Sigmoid colon (tissue), 6 donors: ENCODE measurements at regions not wholly inside any gene's neighbourhood (a gene's known extent, or its start where the extent isn't known, plus 50 kb on each side); places are given as distances from the start of the nearest gene placed in this dataset.

ENCODE experiments used
- DNase-seq: peaks from one replicate; pipeline ENCODE4 v3.0.0-alpha.2; 2019
- H3K27ac ChIP-seq, 4 donors: fragments of 200-600 bp; sonication (generic); one replicate each; pipeline ENCODE4 v1.5.1; 2016 to 2019; ENCODE audit warnings: mild to moderate bottlenecking in 1 of 4
- H3K27me3 ChIP-seq, 3 donors: fragments of 200-600 bp; sonication (generic); one replicate each; pipeline ENCODE4 v1.5.1; 2019; ENCODE audit warnings: mild to moderate bottlenecking in 1 of 3
- H3K36me3 ChIP-seq, 4 donors: fragments of 200-600 bp; sonication (generic); one replicate each; pipeline ENCODE4 v1.5.1; 2016 to 2019
- H3K4me1 ChIP-seq, 4 donors: fragments of 200-600 bp; sonication (generic); one replicate each; pipeline ENCODE4 v1.5.1; 2017 to 2019
- H3K4me3 ChIP-seq, 4 donors: fragments of 200-600 bp; sonication (generic); one replicate each; pipeline ENCODE4 v1.5.1; 2017 to 2019; ENCODE audit warnings: mild to moderate bottlenecking in 2 of 4, moderate library complexity in 1 of 4
- H3K9me3 ChIP-seq, 4 donors: fragments of 200-600 bp in 3 of 4; sonication (generic) in 3 of 4; one replicate each; pipeline versions ENCODE4 v1.5.1 to v1.6.1; 2013 to 2019
- EP300 ChIP-seq, 4 donors: sonication (generic); formaldehyde crosslinking; IDR thresholded peaks; one replicate each; pipeline ENCODE4 v1.6.1; 2017; ENCODE audit warnings: antibody characterized with exemption in 4 of 4
- POLR2A ChIP-seq, 2 donors: fragments of 450-650 bp; IDR thresholded peaks; one replicate each; pipeline ENCODE4 v1.6.1; 2016; ENCODE audit warnings: antibody characterized with exemption in 2 of 2, mild to moderate bottlenecking in 2 of 2, moderate library complexity in 2 of 2
- POLR2AphosphoS5 ChIP-seq, 4 donors: sonication (generic); formaldehyde crosslinking; IDR thresholded peaks; one replicate each; pipeline ENCODE4 v1.6.1; 2017; ENCODE audit warnings: antibody characterized with exemption in 4 of 4
- WGBS, 2 donors: extraction: QIAGEN DNeasy Blood & Tissue Kit; methylation state at CpG; one replicate each; pipeline ENCODE4 v1.1.7; 2013; 5-methylcytosine and 5-hydroxymethylcytosine counted together
- intact Hi-C: fragments of 100-400 bp; cut with DNase I; formaldehyde crosslinking; loops from one replicate; pipeline ENCODE4 v1.15.1; 2023
- TF ChIP-seq, protein P1 (sequence below), 4 experiments: fragments of 450-650 bp in 3 of 4; fragments of 200-600 bp in 1 of 4; IDR thresholded peaks; one replicate each; pipeline ENCODE4 v1.5.1; 2016 to 2019; ENCODE audit warnings: antibody characterized with exemption in 4 of 4, mild to moderate bottlenecking in 3 of 4, moderate library complexity in 2 of 4
- donor health status: healthy with polysubstance abuse.
- donor health status: healthy.

DNA sequence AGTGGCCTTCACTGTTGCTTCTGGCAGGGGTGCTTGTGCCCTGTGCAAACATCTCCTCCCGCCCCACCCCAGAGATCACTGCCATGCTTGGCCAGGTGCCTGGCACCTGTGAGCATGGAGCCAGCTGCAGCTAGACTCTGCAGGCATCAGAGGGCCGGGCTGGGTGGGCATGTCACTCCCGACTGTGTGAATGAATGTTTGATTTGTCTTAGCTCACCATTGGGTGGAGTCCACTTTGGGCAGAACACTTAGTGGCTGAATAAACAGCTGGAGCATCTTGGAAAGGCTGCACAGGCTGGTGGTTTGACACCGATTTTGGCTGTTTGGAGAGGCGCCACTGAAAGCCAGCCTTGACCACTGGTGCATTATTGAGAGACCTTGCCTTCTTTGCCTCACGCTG is 267.3 kb downstream of the DLEU7 start:
- intact Hi-C loops = no loop called here
- Histone ChIP-seq H3K27ac (no peak overlapping the region), H3K4me3 (no peak overlapping the region), H3K27me3 (no peaks in the 10 kb centered on the region), H3K4me1 (peaks cover 0 to 5% (median 0%) of the 10 kb centered on the region in 4 donors), H3K36me3 (no peaks in the 10 kb centered on the region), H3K9me3 (no peaks in the 10 kb centered on the region)
- no peak for DNase-seq
- 16 to 54% methylated on average over 6 of the region's 6 CpGs for WGBS, 2 donors
- TF ChIP-seq, protein P1, sequence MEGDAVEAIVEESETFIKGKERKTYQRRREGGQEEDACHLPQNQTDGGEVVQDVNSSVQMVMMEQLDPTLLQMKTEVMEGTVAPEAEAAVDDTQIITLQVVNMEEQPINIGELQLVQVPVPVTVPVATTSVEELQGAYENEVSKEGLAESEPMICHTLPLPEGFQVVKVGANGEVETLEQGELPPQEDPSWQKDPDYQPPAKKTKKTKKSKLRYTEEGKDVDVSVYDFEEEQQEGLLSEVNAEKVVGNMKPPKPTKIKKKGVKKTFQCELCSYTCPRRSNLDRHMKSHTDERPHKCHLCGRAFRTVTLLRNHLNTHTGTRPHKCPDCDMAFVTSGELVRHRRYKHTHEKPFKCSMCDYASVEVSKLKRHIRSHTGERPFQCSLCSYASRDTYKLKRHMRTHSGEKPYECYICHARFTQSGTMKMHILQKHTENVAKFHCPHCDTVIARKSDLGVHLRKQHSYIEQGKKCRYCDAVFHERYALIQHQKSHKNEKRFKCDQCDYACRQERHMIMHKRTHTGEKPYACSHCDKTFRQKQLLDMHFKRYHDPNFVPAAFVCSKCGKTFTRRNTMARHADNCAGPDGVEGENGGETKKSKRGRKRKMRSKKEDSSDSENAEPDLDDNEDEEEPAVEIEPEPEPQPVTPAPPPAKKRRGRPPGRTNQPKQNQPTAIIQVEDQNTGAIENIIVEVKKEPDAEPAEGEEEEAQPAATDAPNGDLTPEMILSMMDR (IDR thresholded peaks at IDR 0.05) = no peak
- TF ChIP-seq EP300 (IDR thresholded peaks at IDR 0.05) = no peak
- TF ChIP-seq POLR2A (IDR thresholded peaks at IDR 0.05) = no peak
- TF ChIP-seq POLR2AphosphoS5 (IDR thresholded peaks at IDR 0.05) = no peak

- no peak for DNase-seq
- 93 to 95% methylated on average over 2 of the region's 2 CpGs for WGBS, 2 donors
- H3K9me3 ChIP-seq = no peaks in the 10 kb centered on the region
- TF ChIP-seq, protein P1 (IDR thresholded peaks at IDR 0.05) = no peak
- TF ChIP-seq POLR2A (IDR thresholded peaks at IDR 0.05) (no peak), POLR2AphosphoS5 (IDR thresholded peaks at IDR 0.05) (no peak), EP300 (IDR thresholded peaks at IDR 0.05) (no peak)
- H3K36me3 ChIP-seq = no peaks in the 10 kb centered on the region
- intact Hi-C loops = no loop called here
- no peaks in the 10 kb centered on the region for H3K27me3 ChIP-seq
- H3K4me1 ChIP-seq = peaks cover 0 to 5% (median 0%) of the 10 kb centered on the region in 4 donors
- no peak overlapping the region for H3K27ac ChIP-seq
- no peak overlapping the region for H3K4me3 ChIP-seq
Observed at GRCh38 chr13:50577806-50578205, 265.7 kb downstream of the DLEU7 start.

- H3K36me3 ChIP-seq = no peaks in the 10 kb centered on the region
- intact Hi-C loops = no loop called here
- TF ChIP-seq, protein P1 (IDR thresholded peaks at IDR 0.05) = no peak
- TF ChIP-seq POLR2A (IDR thresholded peaks at IDR 0.05) = no peak
- TF ChIP-seq POLR2AphosphoS5 (IDR thresholded peaks at IDR 0.05) = no peak
- TF ChIP-seq EP300 (IDR thresholded peaks at IDR 0.05) = no peak
- H3K27ac ChIP-seq = no peak overlapping the region
- no peaks in the 10 kb centered on the region for H3K4me1 ChIP-seq
- no peak for DNase-seq
- H3K9me3 ChIP-seq = no peaks in the 10 kb centered on the region
- H3K27me3 ChIP-seq = no peaks in the 10 kb centered on the region
- WGBS, 2 donors = 70 to 71% methylated on average over 4 of the region's 4 CpGs
- H3K4me3 ChIP-seq = no peak overlapping the region
Observed at GRCh38 chr13:50580684-50581305, 262.7 kb downstream of the DLEU7 start.

DNA sequence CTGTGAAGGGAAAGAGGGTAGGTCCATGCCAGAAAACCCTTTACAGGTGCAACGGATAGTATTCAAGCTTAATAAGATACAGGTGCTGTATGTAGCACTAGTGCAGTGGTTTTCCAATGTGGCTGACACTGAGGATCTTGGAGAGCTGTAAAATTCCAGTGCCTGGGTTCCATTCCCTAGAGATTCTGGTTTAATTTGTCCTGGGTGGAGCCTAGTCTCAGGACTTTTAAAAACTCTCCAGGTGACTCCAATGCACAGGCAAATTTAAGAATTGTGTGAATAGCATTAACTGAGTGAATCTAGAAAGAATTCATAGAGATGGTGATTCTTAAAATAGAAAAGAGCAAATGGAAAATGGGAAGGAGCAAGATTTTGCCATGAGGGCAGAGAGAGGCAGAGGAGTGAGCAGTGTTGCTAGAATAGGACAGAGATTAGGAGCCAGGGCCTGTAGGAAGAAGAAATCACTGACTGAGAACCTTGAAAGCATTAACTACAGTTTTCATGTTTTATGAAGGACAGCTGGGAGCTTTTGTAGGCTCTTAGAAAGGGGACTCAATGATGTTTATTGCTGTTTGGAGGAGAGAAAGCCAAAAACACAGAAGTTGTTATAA is 261.8 kb downstream of the DLEU7 start:
- H3K4me3 ChIP-seq = no peak overlapping the region
- TF ChIP-seq POLR2AphosphoS5 (IDR thresholded peaks at IDR 0.05) = no peak
- no peaks in the 10 kb centered on the region for H3K27me3 ChIP-seq
- H3K27ac ChIP-seq = no peak overlapping the region
- H3K4me1 ChIP-seq = no peaks in the 10 kb centered on the region
- intact Hi-C loops = no loop called here
- 86 to 96% methylated on average over 1 of the region's 1 CpG for WGBS, 2 donors
- no peak for DNase-seq
- no peaks in the 10 kb centered on the region for H3K9me3 ChIP-seq
- H3K36me3 ChIP-seq = no peaks in the 10 kb centered on the region

DNA sequence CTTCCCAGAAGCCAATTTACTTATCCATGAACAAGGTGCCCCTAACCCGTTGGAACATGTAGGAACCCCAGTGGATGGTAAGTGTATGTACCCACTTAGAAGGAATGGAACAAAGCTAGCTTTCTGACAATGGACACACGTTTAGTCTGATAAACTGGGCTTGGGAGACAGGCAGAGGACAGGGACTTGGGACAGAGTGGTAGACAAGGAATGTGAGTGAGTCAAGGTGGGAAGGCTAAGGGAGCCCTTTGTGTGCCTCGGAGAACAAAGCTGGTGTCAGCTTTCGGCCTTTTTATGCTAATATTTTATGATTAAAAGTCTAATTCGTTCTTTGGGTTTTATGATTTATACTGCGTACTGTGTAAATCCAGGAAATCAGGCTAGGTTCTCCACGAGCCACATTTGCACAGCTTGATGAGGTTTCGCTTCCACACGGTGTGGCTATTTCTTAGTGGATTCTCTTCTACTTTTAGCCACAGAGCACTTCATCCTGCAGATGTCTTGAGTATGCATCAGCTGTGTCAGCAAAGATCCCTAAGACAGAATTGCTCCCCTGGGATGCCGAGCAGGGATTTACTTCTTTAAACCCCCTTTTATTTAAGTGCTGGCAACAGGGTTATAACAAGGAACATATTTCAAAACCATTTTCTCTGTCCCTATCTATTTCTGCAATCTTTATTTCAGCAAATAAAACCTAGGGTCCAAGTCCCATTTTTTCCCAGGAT is 258.5 kb downstream of the DLEU7 start:
- WGBS, 2 donors = 84 to 85% methylated on average over 10 of the region's 10 CpGs
- Histone ChIP-seq H3K4me1 (peaks cover 0 to 13% (median 8%) of the 10 kb centered on the region in 4 donors), H3K27me3 (no peaks in the 10 kb centered on the region), H3K4me3 (no peak overlapping the region), H3K9me3 (no peaks in the 10 kb centered on the region), H3K27ac (no peak overlapping the region), H3K36me3 (no peaks in the 10 kb centered on the region)
- intact Hi-C loops = no loop called here
- DNase-seq = no peak
- no peak for TF ChIP-seq POLR2AphosphoS5 (IDR thresholded peaks at IDR 0.05)
- TF ChIP-seq, protein P1 (IDR thresholded peaks at IDR 0.05) = no peak
- TF ChIP-seq POLR2A (IDR thresholded peaks at IDR 0.05) = no peak
- no peak for TF ChIP-seq EP300 (IDR thresholded peaks at IDR 0.05)
